ENCODE measurements at regions not wholly inside any gene's neighbourhood (a gene's known extent, or its start where the extent isn't known, plus 50 kb on each side); places are given as distances from the start of the nearest gene placed in this dataset.

DNA sequence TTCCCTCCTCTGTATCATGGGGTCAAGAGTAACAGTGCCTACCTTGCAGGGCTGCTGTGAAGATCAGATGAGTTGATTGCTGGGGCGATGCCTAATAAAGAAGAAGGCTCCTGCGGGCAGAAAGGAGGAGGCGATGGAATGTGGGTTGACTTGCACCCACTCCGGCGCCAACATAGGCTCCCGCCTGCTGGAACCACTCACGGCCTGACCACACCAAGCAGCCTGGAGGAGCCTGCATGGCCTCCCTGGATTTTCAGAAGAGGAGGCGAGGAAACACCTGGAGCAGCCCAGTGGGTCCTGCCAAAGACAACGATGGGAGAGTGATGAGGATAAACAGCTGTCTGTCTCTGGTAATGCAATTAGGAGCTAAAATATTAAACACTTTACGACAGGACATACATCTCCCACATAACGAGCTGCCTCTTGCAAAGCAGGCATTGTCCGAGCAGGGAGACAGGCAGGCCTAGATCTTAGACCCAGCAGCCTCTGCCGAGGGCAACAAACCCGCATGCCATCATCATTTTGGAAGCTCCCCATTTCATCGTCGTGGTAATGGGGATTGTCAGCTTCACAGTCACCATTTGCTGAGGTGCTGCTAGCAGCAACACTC, 302.9 kb upstream of the ZMIZ1 start:
- ATAC-seq: no peak

DNA sequence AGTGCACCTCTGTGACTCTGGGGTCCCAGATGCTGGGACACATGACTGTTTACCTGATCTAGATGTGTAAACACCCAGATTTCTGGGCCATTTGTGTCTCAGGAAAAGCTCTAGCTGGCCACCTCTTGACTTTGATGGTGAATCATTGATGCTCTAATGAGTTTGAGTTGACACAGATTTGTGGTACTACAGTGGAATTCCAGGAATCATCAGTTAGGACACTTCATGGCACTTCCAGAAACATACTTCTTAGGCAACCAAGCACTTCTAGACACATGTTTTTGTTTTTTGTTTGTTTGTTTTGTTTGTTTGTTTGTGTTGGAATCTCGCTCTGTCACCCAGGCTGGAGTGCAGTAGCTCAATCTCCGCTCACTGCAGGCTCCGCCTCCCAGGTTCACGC, 302.2 kb upstream of the ZMIZ1 start:
- no peak for ATAC-seq

DNA sequence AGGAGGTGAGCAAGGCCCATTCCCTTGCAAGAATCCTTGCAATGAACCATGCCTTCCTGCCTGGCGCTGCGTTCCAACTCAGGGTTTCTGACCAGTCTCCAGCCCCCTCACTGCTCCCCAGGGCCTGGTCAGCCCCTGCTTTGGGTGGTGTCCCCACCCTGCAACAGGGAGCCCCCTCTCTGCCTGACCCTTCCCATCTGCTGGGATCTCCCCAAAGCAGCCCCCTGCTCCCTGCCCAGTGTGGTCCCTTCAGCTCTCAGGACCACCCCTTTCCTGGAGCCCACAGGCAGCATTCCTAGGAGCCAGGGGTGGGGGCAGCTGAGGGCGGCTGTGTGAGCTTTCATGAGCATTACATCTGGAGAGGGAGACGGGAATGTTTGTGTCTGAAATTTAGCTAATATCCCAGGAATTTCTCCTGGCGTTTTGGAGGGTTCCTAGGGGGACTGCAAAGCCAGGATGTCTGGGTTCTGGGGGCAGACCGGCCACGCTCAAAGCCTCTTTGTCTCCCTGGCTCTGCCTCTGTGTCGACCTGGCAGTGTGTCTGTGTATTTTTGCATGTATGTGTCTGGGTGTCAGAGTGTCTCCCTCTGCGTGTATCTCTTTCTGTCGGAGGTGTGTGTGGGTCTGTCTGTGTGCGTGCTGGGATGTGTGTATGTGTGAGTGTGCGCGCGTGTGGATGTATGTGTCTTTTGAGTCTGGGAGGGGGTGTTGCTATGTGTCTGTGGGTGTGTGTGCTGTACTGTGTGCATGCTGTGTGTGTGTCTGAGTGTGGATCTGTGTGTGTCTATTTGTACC, 300.5 kb upstream of the ZMIZ1 start:
- no peak for ATAC-seq

DNA sequence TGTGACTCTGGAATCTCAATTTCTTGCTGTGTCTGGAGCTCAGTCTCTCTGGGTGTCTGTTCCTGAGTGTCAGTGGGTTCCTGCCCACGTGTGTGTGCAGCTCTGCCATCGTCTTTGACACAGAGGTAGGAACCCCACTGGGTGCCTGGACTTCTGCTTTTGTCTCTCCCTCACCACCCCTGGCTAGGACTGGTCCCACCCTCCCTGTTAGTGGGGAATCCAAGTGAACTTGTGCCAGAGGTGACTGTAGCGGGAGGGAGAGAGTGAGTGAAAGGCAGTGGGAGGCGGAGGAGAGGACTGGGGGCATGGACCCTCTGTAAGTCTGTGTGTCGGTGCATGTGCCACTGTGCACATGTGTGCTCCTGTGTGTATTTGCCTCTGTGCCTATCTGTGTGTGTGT, 299.9 kb upstream of the ZMIZ1 start:
- ATAC-seq: no peak

DNA sequence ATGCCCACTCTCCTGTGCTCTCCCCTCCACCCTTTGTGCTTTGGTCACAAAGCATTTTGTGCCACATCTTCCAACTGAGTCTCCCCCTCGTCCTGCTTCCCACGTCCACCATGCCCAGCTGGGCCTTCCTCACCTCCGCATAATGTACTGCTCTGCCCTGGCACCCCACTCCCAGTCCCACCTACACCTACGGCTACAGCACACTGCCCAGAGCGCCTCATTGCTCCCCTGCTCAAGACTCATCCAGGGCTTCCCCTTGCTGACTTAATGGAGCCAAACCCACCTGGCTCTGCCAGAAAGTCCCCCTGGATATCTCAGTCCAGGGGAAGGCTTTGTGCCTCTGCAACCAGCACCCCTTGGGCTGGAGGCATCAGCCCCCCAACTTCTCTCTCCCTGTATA, 299.2 kb upstream of the ZMIZ1 start:
- no peak for ATAC-seq

DNA sequence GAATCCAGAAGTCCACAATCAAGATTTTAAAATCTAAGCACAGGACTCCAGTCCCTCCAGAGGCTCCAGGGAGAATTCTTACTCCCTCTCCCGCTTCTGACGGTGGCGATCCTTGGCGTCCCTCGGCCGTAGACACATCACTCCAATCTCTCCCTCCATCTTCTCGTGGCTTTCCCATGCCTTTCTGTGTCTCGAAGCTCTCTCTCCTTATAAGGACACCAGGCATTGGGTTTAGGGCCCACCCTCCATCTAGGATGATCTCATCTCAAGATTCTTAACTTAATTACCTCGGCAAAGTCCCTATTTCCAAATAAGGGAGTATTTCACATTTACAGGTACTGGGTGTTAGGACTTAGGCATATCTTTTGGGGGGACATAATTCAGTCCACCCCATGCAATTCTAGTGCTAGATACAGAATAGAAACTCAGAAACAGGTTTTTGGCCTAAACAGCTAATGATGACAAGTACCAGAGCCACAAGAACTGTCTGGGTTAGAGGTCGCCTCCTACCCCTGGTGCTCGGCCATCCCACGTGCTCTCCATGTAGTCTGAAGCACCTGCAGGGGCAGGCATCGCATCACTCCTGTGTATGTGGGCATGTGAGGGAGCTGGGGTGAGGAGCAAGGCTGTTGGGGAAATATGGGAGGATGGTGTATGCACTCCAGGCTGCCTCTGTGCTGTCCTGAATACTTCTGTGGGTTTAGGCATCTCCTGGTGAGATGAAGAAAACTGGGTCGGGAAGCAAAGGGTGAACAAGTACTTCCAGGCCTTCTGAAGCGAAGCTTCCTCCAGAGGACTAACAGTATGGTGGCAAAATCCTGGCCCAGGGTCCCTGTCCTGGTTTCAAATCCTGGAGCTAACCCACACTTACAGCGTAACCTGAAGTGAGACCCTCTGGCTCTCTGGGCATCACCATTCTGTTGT, 298.3 kb upstream of the ZMIZ1 start:
- no peak for ATAC-seq

DNA sequence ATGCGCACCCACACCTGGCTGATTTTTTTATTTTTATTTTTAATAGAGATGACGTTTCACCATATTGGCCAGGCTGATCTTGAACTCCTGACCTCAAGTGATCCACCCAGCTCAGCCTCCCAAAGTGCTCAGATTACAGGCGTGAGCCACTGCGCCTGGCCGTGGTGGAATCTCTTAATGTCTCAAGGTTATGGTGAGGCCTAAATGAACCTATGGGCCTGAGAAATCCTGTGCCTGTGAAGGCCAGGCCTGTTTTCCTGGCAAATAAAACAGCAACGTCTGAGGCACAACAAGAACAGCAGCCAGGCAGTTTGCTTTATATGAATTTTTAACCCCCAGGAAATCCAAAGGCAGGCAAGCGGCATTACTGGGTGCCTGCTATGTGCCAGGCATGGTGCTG, 297.5 kb upstream of the ZMIZ1 start:
- ATAC-seq: no peak

DNA sequence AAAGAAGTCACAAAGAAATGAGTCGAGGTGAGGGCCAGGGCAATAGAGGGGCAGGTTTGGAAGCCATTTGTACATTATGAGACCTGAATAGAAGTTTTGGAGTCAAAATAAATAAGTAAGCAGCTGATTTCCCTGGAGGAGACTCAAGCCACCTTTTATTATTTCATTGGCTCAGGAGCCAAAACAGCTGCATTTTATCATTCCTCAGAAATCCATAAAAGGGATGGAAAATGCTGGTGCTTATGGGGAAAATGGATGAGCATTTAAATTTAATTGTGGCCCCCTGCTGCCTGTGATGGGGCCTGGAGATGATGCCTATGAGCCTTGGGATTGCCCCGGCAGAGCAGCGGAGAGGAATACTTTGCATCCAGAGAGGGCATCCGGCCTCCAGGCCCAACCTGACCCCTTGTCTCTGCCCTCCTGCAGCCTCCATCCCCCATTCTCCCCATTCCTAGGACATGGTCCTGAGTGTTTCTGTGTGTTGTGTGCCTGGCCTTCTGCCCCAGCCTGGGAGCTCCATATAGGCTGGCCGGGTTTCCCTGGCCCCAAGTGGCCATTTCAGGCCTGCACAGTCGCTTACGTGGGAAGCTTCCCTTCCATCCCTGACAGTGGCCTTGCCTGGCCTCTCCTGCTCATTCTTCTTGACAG, 296.8 kb upstream of the ZMIZ1 start:
- ATAC-seq: no peak

DNA sequence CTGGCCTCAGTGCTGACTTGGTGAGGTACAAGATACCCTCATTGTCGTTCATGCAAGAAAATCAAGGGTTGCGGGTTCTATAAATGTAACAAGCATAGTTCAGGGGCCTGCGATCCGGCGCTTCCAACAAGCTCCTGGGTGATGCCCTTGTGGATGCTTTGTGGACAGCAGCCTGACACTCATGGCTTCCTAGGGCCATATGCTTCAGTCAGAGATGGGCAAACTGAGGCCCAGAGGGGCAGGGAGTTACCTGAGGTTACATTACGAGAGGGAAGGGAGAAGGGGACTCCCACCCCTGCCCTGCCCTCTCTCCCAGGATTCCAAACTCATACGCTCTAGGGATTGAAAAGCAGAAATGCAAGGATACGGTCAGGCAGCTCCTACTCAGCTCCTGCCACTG, 296.3 kb upstream of the ZMIZ1 start:
- no peak for ATAC-seq

DNA sequence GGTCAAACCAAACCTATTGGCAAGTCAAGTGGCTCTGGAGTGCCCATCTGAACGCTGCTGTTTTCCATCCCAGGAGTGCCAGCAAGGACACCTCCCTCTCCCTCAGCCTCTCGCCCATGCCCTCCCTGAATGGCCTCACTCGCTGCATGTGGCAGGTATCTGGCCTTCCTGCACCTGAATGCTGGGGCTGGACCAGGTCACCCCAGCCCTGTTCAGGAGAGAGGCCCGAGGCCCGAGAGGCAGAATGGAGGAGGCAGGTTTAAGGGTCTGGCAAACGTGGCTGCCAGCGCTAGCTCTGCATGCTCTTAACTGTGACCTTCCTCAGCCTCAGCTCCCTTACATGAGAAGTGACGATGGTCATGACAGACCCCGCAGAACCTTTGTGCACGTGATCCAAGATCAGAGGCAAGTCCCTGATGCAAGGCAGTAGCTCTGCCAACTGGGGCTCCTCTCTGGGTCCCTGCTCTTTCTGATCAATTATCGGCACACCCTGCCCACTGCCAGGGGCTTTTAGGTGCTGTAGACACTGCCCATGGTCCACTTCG, 295.7 kb upstream of the ZMIZ1 start:
- no peak for ATAC-seq

DNA sequence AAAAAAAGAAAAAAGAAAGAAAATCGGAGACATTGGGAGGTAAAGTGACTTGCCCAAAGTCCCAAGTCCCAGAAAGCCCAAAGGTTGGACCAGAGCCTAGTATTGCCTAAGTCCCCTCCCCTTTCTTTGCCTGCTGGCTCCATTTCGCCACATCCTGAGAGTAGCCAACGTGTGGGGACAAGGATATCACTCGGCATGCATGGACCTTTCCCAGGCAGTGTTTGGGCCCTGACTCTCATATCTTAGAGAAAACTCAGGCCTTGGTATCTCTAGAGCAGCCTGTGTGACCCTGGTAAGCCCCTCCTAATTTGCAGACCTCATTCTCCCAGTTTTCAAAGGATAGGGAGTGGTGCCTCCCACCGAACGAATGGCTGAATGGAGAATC, 294.2 kb upstream of the ZMIZ1 start:
- ATAC-seq: no peak

DNA sequence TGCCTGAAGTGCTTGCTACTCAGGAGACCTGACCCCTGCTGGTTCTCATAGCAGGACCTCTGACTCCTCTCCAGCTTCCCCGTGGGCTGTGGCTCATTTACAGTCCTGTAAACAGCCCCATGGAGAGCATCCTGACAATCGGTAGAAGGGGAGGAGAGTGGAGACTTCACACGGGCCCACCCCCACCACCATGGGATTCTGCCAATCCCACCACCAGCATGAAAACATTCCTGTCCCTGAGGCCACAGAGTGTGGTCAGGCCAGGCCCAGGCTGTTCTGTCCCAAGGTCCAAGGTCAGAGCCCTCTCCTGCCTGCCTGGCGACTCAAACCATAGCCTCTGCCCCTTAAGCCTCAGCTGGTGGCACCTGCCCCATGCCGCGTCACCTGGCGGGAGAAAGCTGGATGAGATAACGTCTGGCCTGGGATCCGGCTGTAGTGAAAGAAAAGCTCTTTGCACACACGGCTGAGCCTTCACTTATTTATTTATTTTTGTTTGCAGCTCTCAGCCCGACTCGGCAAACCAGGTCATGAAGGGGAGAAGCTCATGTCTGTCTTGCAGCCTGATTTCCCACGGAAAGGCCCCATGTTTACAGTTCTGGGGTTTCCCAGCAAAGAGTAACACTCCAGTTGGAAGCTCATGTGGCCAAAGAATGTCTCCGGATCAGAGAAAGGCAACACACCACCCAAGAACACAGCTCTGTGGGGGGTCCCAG, 293.6 kb upstream of the ZMIZ1 start:
- ATAC-seq: no peak

DNA sequence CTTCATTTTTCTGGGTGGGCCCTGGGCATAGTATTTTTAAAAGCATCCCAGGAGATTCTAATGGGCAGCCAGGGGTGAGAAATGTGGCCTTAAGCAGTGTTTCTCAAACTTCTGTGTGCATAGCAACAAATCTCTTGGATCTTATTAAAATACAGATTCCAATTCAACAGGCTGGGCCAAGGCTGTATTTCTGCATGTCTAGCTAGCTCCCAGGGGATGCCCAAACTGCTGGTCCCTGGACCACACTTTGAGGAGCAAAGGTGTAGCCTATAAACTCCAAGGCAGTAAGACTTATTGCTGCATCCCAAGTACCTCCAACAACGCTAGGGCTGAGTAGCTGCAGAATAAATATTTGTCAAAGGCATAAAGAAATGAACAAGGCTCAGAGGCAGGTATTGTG, 292.9 kb upstream of the ZMIZ1 start:
- ATAC-seq: no peak

DNA sequence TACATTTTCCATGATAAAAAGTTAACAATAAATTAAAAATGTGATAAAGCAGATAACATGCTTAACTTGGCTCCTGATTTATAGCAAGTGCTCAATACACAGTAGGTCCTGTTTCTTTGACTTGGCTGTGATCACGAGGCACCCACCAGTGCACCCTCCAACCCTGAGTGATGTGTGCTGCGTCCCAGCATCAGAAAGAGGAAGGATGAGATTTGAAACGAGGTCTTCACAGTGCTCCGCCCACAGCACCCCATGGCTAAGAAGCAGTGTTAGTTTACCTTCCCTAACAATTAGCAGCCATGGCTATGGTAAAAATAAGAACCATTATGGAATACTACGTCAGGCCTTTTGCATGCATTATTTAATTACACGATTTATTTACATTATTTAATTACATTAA, 292.0 kb upstream of the ZMIZ1 start:
- no peak for ATAC-seq

DNA sequence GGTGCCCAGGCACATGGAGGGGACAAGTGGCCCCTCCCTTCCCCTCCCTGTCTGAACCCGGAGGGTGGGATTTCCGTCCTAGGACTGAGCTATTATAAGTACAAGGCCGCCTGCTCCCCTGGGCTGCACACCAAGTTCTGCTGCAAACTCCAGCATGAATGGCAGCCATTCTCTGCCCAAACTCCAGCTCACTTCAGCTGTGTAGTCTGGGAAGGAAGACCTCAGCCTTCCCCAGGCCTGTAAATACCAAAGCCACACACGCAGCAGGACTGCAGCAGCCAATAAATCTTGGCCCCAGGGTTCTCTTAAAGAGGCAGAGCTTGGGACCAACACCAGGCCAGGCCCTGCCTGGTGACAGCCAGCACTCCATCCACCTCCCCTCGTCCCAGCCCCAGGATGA, 291.3 kb upstream of the ZMIZ1 start:
- no peak for ATAC-seq

DNA sequence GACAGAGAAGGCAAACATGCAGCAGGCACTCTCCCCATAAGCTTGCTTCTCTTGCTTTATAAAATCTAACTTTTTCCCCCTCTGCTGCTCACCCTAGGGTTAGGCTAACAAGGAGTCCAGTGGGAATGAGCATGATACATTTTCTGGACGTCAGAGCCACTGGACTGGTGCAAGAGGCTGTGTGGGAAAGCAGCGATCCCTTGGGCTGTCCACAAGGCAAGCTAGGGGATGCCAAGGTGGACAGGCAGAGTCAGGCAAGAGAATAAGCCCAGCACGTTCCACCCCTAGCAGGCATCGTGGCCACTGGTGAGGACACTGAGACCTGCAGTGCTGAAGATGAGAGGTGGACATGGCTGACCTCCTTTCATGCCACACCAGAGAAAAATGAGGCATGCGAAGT, 290.9 kb upstream of the ZMIZ1 start:
- no peak for ATAC-seq

DNA sequence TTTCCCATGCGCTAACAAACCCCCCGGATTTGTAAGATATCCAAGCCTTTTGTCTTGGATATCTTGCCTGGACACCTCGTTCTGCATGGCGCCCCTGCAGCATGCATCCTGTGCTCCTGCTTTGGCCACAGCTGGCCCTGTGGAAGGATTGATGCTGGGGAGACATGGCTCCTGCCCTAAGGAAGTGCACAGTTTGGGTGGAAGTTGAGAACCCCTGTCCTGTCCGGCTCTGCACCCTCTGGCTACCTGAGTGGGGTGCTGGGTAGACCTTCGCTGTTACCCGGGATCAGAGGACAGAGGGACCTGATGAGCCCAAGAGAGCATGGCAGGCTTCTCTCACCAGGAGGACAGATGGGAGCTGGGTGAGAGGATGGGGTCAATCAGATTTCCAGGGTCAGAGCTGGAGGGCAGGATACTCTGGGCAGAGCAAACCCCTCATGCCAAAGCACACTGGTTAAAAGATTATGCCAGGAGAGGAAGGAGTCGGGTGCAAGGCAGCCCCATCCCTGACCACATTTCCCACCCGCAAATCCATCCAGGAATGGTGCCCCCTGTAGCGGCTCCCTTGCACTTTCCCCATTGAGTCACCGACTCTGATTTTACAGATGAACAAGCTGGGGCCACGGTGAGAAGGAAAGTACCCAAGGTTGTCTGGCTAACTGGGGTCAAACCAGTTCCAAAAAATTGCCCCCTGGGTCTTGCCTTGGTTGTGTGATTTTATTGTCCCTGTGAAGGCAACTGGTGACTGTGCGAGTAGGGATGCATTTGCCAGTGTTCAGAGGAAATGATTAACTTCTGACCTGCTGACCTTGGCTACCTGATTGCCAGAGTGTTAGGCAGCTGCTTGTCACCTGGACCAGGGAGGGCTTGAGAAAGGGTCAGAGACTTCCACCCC, 290.1 kb upstream of the ZMIZ1 start:
- ATAC-seq: no peak

DNA sequence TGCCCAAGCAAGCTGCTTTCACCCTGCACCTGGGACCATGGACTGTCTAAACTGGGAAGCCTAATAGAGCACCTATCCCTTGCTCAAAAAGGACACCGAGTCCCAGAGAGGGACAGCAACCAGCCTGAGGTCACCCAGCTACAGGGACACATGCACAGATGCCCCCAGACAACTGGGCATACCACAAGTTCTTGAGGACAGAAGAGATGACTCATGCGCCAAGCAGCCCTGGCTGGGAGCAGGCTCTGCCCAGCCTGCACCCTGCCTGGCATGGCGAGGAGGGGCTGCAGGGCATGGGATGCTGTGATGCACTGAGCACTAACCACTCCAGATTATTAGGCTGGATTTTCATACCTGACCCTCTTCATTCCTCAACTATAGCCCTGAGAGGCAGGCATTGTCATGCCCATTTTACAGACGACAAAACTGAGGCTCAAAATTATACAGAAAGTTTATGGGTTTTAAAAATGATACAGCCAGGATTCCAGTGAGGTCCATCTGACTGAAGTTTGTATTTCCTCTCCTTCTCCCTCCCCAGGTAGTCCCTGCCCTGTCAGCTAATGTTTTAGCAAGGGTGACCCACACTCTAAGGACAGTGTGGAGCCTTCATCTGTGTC, 289.3 kb upstream of the ZMIZ1 start:
- ATAC-seq: no peak

DNA sequence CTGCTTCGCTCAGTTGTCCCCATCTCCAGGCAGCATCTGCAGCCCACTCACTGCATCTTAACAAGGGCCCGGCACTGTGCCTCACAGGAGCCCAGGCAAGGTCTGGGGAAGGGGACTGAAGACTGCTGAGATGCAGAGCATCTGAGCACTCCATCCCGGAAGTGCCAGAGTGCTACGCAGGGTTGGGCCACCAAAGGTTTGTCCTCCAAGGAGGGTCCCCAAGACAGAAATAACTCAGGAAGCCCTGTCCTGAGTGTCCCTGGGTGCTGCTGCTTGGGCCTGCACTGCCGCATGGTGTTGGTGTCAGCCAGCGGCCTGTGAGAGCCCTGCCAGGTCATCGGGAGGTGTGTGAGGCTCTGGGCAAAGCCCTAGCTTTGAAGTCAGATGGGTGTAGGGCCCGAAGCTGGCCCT, 288.2 kb upstream of the ZMIZ1 start:
- no peak for ATAC-seq

DNA sequence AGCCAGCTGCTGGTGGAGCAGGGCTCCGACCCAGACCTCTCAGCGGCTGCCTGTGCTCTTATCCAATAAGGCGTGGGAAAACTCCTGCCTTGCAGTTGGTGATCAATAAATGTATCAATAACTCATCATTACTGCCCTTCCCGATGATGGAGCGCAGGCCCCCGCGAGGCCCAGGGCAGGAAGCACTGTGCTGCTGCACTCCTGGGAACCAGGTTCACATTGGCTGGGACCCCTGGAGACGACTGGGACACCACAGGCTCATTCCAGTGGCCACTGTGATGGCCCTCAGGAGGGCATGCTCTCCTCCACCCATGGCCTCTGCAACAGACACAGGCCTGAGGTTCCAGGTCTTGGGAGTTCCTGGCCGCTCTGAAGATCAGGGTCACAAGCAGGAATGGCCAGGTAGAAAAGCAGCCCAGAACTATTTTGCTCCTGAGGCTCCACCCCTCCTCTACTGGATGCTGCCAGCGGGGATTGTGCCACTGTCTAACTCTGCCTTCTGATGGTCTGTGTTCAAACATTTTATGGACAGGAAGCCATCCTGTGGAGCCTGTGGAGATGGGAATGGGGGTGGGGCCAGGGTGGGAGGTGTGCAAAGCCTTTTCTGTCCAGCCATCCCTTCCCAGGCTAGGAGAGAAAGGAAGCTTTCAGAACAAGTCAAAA, 287.4 kb upstream of the ZMIZ1 start:
- no peak for ATAC-seq
